Neuronal stem cell (in vitro differentiated cells): ENCODE measurements at regions not wholly inside any gene's neighbourhood (a gene's known extent, or its start where the extent isn't known, plus 50 kb on each side); places are given as distances from the start of the nearest gene placed in this dataset.

Source experiments
- DNase-seq: peaks from one replicate; pipeline ENCODE4 v3.0.0-alpha.2; 2013; ENCODE audit warnings: low spot score
- H2AFZ ChIP-seq: one replicate; pipeline ENCODE4 v1.6.1; 2013; ENCODE audit warnings: mild to moderate bottlenecking, low read length, inconsistent platforms
- H2AK5ac ChIP-seq: 2 replicates; pipeline ENCODE4 v1.6.1; 2013; ENCODE audit warnings: low read depth, mild to moderate bottlenecking, inconsistent platforms, low read length, moderate library complexity, mixed read lengths
- H2BK120ac ChIP-seq: 2 replicates; pipeline ENCODE4 v1.6.1; 2013; ENCODE audit warnings: low read depth, mild to moderate bottlenecking, inconsistent platforms, low read length, moderate library complexity, mixed read lengths
- H2BK12ac ChIP-seq: one replicate; pipeline ENCODE4 v1.6.1; 2013; ENCODE audit warnings: low read length, inconsistent platforms
- H2BK15ac ChIP-seq: 2 replicates; pipeline ENCODE4 v1.6.1; 2013; ENCODE audit warnings: mild to moderate bottlenecking, low read length, inconsistent platforms, mixed read lengths
- H2BK5ac ChIP-seq: one replicate; pipeline ENCODE4 v1.6.1; 2013; ENCODE audit warnings: inconsistent platforms, mild to moderate bottlenecking, low read length, moderate library complexity
- H3K14ac ChIP-seq: one replicate; pipeline ENCODE4 v1.6.1; 2013; ENCODE audit warnings: low read length, inconsistent platforms
- H3K18ac ChIP-seq: 2 replicates; pipeline ENCODE4 v1.6.1; 2013; ENCODE audit warnings: low read length, inconsistent platforms
- H3K23ac ChIP-seq: 2 replicates; pipeline ENCODE4 v1.6.1; 2013; ENCODE audit warnings: low read depth, mild to moderate bottlenecking, mixed read lengths, low read length, inconsistent platforms; ENCODE audit not compliant: poor library complexity
- H3K27ac ChIP-seq: replicated peaks from 3 replicates; pipeline ENCODE4 v1.5.1; 2013; ENCODE audit warnings: low read length, inconsistent platforms
- H3K27me3 ChIP-seq, 3 experiments: 2 replicates each; pipeline ENCODE4 v1.6.1; 2013; ENCODE audit warnings: low read length in 3 of 3, mild to moderate bottlenecking in 2 of 3, inconsistent platforms in 1 of 3, low read depth in 1 of 3, mixed read lengths in 1 of 3, moderate library complexity in 1 of 3; ENCODE audit not compliant: control insufficient read depth in 3 of 3, insufficient read depth in 3 of 3
- H3K36me3 ChIP-seq, 2 donors: replicated peaks in 1 of 2; 2 replicates each; pipeline ENCODE4 v1.6.1; 2013; ENCODE audit warnings: low read length in 2 of 2; ENCODE audit not compliant: control insufficient read depth in 2 of 2, insufficient read depth in 2 of 2
- H3K4ac ChIP-seq: 2 replicates; pipeline ENCODE4 v1.6.1; 2013; ENCODE audit warnings: inconsistent platforms, mild to moderate bottlenecking, low read length, moderate library complexity
- H3K4me1 ChIP-seq, 2 donors: 1 replicate in 1 of 2; 2 replicates in 1 of 2; pipeline ENCODE4 v1.6.1; 2013; ENCODE audit warnings: low read length in 2 of 2, low read depth in 1 of 2; ENCODE audit not compliant: control insufficient read depth in 2 of 2, insufficient read depth in 1 of 2
- H3K4me2 ChIP-seq: one replicate; pipeline ENCODE4 v1.6.1; 2013; ENCODE audit warnings: mild to moderate bottlenecking, low read length, inconsistent platforms; ENCODE audit not compliant: insufficient read depth, poor library complexity, severe bottlenecking
- H3K4me3 ChIP-seq, 2 donors: 2 replicates each; pipeline ENCODE4 v1.5.1; 2013; ENCODE audit warnings: low read length in 2 of 2, mild to moderate bottlenecking in 2 of 2, inconsistent platforms in 1 of 2, moderate library complexity in 1 of 2
- H3K79me1 ChIP-seq: one replicate; pipeline ENCODE4 v1.6.1; 2013; ENCODE audit warnings: low read depth, mild to moderate bottlenecking, inconsistent platforms, low read length, moderate library complexity
- H3K9ac ChIP-seq: one replicate; pipeline ENCODE4 v1.6.1; 2013; ENCODE audit warnings: mild to moderate bottlenecking, low read depth, low read length, inconsistent platforms; ENCODE audit not compliant: poor library complexity
- H3K9me3 ChIP-seq, 2 donors: replicated peaks in 1 of 2; 2 replicates each; pipeline versions ENCODE3 to v1.6.1; 2013; ENCODE audit warnings: low read length in 2 of 2, mild to moderate bottlenecking in 2 of 2, inconsistent platforms in 1 of 2, low read depth in 1 of 2, mixed read lengths in 1 of 2, moderate library complexity in 1 of 2; ENCODE audit not compliant: control insufficient read depth in 2 of 2, insufficient read depth in 1 of 2
- H4K8ac ChIP-seq: one replicate; pipeline ENCODE4 v1.6.1; 2013; ENCODE audit warnings: low read depth, mild to moderate bottlenecking, inconsistent platforms, low read length, moderate library complexity
- H4K91ac ChIP-seq: one replicate; pipeline ENCODE4 v1.6.1; 2013; ENCODE audit warnings: low read length, low read depth, mild to moderate bottlenecking, inconsistent platforms; ENCODE audit not compliant: poor library complexity
- WGBS, 2 donors: extraction: QIAGEN DNeasy Blood & Tissue Kit; methylation state at CpG; one replicate each; pipeline ENCODE4 v1.1.7; 2013; ENCODE audit warnings: missing lambda C conversion rate in 2 of 2, mixed read lengths in 1 of 2; ENCODE audit not compliant: insufficient read length in 2 of 2, insufficient replicate concordance in 1 of 2; ENCODE audit errors: extremely low coverage in 2 of 2; 5-methylcytosine and 5-hydroxymethylcytosine counted together

DNA sequence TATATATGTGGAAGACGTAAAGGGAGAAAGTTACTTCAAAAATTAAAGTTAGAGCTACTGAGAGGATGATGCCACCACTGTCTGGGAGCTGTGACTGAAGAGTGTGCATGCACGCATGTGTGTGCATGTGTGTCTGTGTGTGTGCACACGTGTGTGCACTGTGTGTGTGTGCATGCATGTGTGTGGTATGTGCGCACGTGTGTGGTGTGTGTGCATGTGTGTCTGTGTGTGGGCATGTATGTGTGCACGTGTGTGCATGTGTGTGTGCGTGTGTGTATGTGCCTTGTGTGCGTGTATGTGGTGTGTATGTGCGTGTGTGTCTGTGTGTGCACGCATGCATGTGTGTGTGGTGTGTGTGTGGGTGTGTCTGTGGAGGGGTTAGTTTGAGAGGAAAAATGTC, 473.4 kb downstream of the CMPK2 start:
- H2BK5ac ChIP-seq = no peak overlapping the region
- no peaks in the 10 kb centered on the region for H3K27me3 ChIP-seq
- peak overlapping the region; percentile 99 for H3K14ac ChIP-seq
- H3K23ac ChIP-seq = peak overlapping the region; percentile 99
- peak overlapping the region; percentile 56 for H3K9ac ChIP-seq
- H2AK5ac ChIP-seq = no peak overlapping the region
- H4K8ac ChIP-seq = peak overlapping the region; percentile 97
- H2AFZ ChIP-seq = no peak overlapping the region
- H3K4me1 ChIP-seq = peaks cover 0 to 3% of the 10 kb centered on the region in 2 donors
- no peak for DNase-seq
- peak overlapping the region; percentile 87 for H4K91ac ChIP-seq
- no peak overlapping the region for H2BK15ac ChIP-seq
- no peaks in the 10 kb centered on the region for H3K36me3 ChIP-seq
- peaks cover 3% of the 10 kb centered on the region for H3K79me1 ChIP-seq
- no peak overlapping the region for H3K27ac ChIP-seq
- H3K4ac ChIP-seq = no peak overlapping the region
- H2BK120ac ChIP-seq = no peak overlapping the region
- no peak overlapping the region for H3K4me2 ChIP-seq
- no CpG with 5 or more reads among the region's 10 CpGs for WGBS, 2 donors
- H2BK12ac ChIP-seq = peak overlapping the region; percentile 77
- H3K9me3 ChIP-seq = peaks cover 5 to 6% of the 10 kb centered on the region in 2 donors
- H3K4me3 ChIP-seq = peak overlapping the region in 1 of 2 donors; percentile 69
- peak overlapping the region; percentile 78 for H3K18ac ChIP-seq

DNA sequence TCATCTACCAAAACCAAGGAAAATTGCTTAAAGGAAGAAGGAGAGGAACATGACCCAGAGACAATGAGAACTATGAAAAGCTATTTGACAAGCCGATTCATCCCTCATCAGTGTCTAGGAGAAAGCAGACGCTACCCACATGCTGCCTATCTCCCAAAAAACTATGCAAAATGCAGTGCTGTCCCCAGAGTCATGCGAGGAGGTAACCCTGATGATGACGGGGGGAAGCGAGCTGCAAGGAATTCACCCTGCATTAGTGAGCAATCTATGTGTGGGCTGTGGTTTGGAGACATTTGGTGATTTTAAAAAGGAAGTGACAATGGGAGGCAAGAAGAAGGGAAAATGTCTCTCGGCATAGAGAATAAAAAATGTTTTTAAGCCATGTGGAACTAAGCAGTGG, 472.7 kb downstream of the CMPK2 start:
- no peaks in the 10 kb centered on the region for H3K27me3 ChIP-seq

DNA sequence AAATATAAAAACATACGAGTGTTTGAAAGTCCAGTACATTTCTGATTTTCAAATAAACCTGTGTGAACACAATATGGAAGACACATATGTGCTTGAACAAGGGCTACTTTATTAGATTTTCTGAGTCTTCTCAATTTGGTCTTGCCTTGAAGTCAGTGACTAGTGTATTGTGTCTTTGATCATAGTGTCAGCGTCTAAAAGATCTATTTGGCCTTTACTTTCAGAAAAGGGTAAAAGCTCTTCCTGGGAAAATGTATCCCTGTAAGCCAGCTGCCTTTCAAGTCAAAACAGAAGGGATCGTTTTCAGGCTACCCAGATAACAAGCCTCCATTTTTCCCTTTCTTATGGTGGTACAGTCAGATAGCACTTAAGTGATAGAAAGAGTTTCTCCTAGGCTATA, 471.9 kb downstream of the CMPK2 start:
- peaks cover 0 to 3% of the 10 kb centered on the region in 2 donors for H3K4me1 ChIP-seq
- H3K36me3 ChIP-seq = no peaks in the 10 kb centered on the region
- H3K4me3 ChIP-seq = no peak overlapping the region
- peaks cover 3% of the 10 kb centered on the region for H3K79me1 ChIP-seq
- H3K18ac ChIP-seq = no peak overlapping the region
- H2AK5ac ChIP-seq = no peak overlapping the region
- no peaks in the 10 kb centered on the region for H3K27me3 ChIP-seq
- no peak overlapping the region for H3K4ac ChIP-seq
- H2BK120ac ChIP-seq = no peak overlapping the region
- no peak overlapping the region for H2BK12ac ChIP-seq
- H3K14ac ChIP-seq = no peak overlapping the region
- H3K9me3 ChIP-seq = peaks cover 5 to 6% of the 10 kb centered on the region in 2 donors
- no peak overlapping the region for H4K8ac ChIP-seq
- H3K4me2 ChIP-seq = no peak overlapping the region
- H3K27ac ChIP-seq = no peak overlapping the region
- H2AFZ ChIP-seq = peak overlapping the region; percentile 36
- no peak overlapping the region for H3K9ac ChIP-seq
- no peak overlapping the region for H2BK15ac ChIP-seq
- H3K23ac ChIP-seq = no peak overlapping the region
- WGBS, 2 donors = no CpG with 5 or more reads among the region's 3 CpGs
- DNase-seq = no peak
- H2BK5ac ChIP-seq = no peak overlapping the region
- no peak overlapping the region for H4K91ac ChIP-seq

More for the DNA sequence above, 472.7 kb downstream of the CMPK2 start:
- H2AFZ ChIP-seq = peak overlapping the region; percentile 27
- H3K4me3 ChIP-seq = no peak overlapping the region
- H2BK5ac ChIP-seq = no peak overlapping the region
- H3K18ac ChIP-seq = no peak overlapping the region
- H3K36me3 ChIP-seq = no peaks in the 10 kb centered on the region
- H3K4me1 ChIP-seq = peaks cover 0 to 3% of the 10 kb centered on the region in 2 donors
- no peak overlapping the region for H4K8ac ChIP-seq
- H4K91ac ChIP-seq = no peak overlapping the region
- peaks cover 3% of the 10 kb centered on the region for H3K79me1 ChIP-seq
- WGBS, 2 donors = no CpG with 5 or more reads among the region's 6 CpGs
- no peak overlapping the region for H3K27ac ChIP-seq
- H2BK12ac ChIP-seq = no peak overlapping the region
- H3K23ac ChIP-seq = no peak overlapping the region
- no peak overlapping the region for H3K9ac ChIP-seq
- peaks cover 5 to 6% of the 10 kb centered on the region in 2 donors for H3K9me3 ChIP-seq
- no peak overlapping the region for H2BK15ac ChIP-seq
- H2BK120ac ChIP-seq = no peak overlapping the region
- DNase-seq = no peak
- H3K4me2 ChIP-seq = no peak overlapping the region
- H3K14ac ChIP-seq = no peak overlapping the region
- no peak overlapping the region for H2AK5ac ChIP-seq
- no peak overlapping the region for H3K4ac ChIP-seq

DNA sequence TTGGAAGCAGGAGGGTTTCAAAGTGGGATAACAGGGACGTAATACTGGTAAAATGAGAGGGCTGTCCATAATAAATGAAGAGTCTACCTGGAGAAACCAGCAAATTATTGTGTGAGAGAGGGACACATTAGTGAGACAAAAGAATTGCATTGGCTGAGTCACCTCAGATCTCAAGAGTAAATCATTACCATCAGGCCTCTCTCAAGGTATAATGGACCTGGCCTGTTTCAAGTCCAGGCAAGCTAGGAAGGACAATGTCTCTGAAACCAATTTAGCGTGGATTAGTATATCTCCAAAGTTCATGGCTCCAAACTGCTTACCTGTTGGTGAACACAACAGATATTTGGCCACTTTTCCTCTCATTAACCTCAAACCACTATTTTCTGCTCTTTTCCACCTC, 471.4 kb downstream of the CMPK2 start:
- Histone ChIP-seq H2BK15ac (no peak overlapping the region), H3K79me1 (peaks cover 3% of the 10 kb centered on the region), H3K4me1 (peaks cover 0 to 3% of the 10 kb centered on the region in 2 donors), H3K27ac (no peak overlapping the region), H3K4me2 (no peak overlapping the region), H3K36me3 (no peaks in the 10 kb centered on the region), H2AK5ac (no peak overlapping the region), H3K4ac (no peak overlapping the region), H3K14ac (no peak overlapping the region), H3K23ac (no peak overlapping the region), H2BK12ac (no peak overlapping the region), H3K4me3 (no peak overlapping the region), H3K9ac (no peak overlapping the region), H3K9me3 (peaks cover 5 to 6% of the 10 kb centered on the region in 2 donors), H2AFZ (peak overlapping the region; percentile 36), H4K91ac (no peak overlapping the region), H4K8ac (no peak overlapping the region), H3K27me3 (no peaks in the 10 kb centered on the region), H2BK5ac (no peak overlapping the region), H3K18ac (no peak overlapping the region), H2BK120ac (no peak overlapping the region)
- no peak for DNase-seq
- no CpG with 5 or more reads among the region's 2 CpGs for WGBS, 2 donors
